ENCODE measurements at regions not wholly inside any gene's neighbourhood (a gene's known extent, or its start where the extent isn't known, plus 50 kb on each side); places are given as distances from the start of the nearest gene placed in this dataset.

- Histone ChIP-seq H3K9me3 (ENCODE audit: control insufficient read depth, low read length) (no peaks in the 10 kb centered on the region), H3K4me3 (ENCODE audit: low read length) (peak overlapping the region; percentile 66)
Observed at GRCh38 chr5:145245354-145245753, 589.8 kb downstream of the PRELID2 start.

GRCh38 chr5:145244788-145245187, 590.4 kb downstream of the PRELID2 start:
- Histone ChIP-seq H3K27me3 (replicated peaks; ENCODE audit: control insufficient read depth, insufficient read depth, low read length) (no peaks in the 10 kb centered on the region), H3K9me3 (ENCODE audit: control insufficient read depth, low read length) (no peaks in the 10 kb centered on the region), H3K36me3 (ENCODE audit: control insufficient read depth, insufficient read depth, low read length, severe bottlenecking) (no peaks in the 10 kb centered on the region), H3K9ac (ENCODE audit: low read length) (peak overlapping the region; percentile 72), H3K4me1 (ENCODE audit: control insufficient read depth, insufficient read depth, low read length) (peaks cover 27% of the 10 kb centered on the region), H3K4me3 (ENCODE audit: low read length) (peak overlapping the region; percentile 66)
- DNase-seq (ENCODE audit: low read depth), result peak; percentile 75

More at GRCh38 chr5:145245354-145245753, 589.8 kb downstream of the PRELID2 start:
- Histone ChIP-seq H3K9ac (ENCODE audit: low read length) (peak overlapping the region; percentile 72), H3K36me3 (ENCODE audit: control insufficient read depth, insufficient read depth, low read length, severe bottlenecking) (no peaks in the 10 kb centered on the region), H3K4me1 (ENCODE audit: control insufficient read depth, insufficient read depth, low read length) (peaks cover 27% of the 10 kb centered on the region), H3K27me3 (replicated peaks; ENCODE audit: control insufficient read depth, insufficient read depth, low read length) (no peaks in the 10 kb centered on the region)
- peak; percentile 31 for DNase-seq (ENCODE audit: low read depth)

DNA sequence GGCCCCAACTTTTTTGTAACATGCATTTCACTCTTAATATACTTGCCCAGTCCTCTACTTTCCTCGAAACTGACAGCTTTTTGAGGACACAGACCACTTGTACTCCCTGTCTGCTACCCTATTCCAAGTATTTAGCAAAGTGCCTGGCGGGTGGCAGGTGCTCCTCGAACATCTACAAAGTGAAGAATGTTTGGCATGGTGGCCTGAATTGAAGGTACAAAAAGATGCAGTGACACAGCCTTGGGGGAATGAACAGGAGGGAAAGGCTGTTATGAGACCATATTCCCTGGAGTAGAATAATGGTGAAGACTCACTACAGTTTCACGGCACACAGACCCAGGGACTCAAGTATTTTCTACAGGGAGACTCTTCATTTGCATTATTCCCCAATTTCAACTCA, 590.9 kb downstream of the PRELID2 start:
- H3K4me3 ChIP-seq (ENCODE audit: low read length), result no peak overlapping the region

GRCh38 chr5:145243016-145243415, 592.1 kb downstream of the PRELID2 start:
- Histone ChIP-seq H3K9ac (ENCODE audit: low read length) (no peak overlapping the region), H3K4me3 (ENCODE audit: low read length) (no peak overlapping the region)
- no peak for DNase-seq (ENCODE audit: low read depth)

More for the DNA sequence above, 590.9 kb downstream of the PRELID2 start:
- H3K36me3 ChIP-seq (ENCODE audit: control insufficient read depth, insufficient read depth, low read length, severe bottlenecking), result no peaks in the 10 kb centered on the region
- peaks cover 27% of the 10 kb centered on the region for H3K4me1 ChIP-seq (ENCODE audit: control insufficient read depth, insufficient read depth, low read length)
- H3K27me3 ChIP-seq (replicated peaks; ENCODE audit: control insufficient read depth, insufficient read depth, low read length), result no peaks in the 10 kb centered on the region
- no peak for DNase-seq (ENCODE audit: low read depth)
- H3K9me3 ChIP-seq (ENCODE audit: control insufficient read depth, low read length), result no peaks in the 10 kb centered on the region
- H3K9ac ChIP-seq (ENCODE audit: low read length), result no peak overlapping the region

GRCh38 chr5:145242551-145242950, 592.6 kb downstream of the PRELID2 start:
- peaks cover 26% of the 10 kb centered on the region for H3K4me1 ChIP-seq (ENCODE audit: control insufficient read depth, insufficient read depth, low read length)
- no peak for DNase-seq (ENCODE audit: low read depth)

More at GRCh38 chr5:145243016-145243415, 592.1 kb downstream of the PRELID2 start:
- H3K9me3 ChIP-seq (ENCODE audit: control insufficient read depth, low read length), result no peaks in the 10 kb centered on the region
- H3K4me1 ChIP-seq (ENCODE audit: control insufficient read depth, insufficient read depth, low read length), result peaks cover 27% of the 10 kb centered on the region
- H3K27me3 ChIP-seq (replicated peaks; ENCODE audit: control insufficient read depth, insufficient read depth, low read length), result no peaks in the 10 kb centered on the region
- no peaks in the 10 kb centered on the region for H3K36me3 ChIP-seq (ENCODE audit: control insufficient read depth, insufficient read depth, low read length, severe bottlenecking)

DNA sequence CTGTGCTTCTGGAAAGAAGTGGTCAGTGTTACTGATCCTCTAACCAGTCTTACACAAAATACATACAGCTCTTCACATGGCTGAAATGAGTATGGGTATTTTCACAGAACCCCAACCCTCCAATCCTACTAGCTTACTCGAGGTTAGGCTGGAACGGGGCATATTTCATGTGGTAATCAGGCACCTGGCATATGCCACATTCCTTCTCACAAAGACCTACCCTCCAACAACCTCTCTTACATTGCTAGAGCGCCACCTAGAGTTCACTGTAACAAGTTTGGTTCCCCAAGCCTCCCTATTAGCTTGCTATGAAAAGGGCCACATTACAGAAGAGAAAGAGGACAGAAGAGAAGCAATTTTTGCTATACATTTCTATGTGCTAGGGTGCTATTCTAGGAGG, 597.3 kb downstream of the PRELID2 start:
- Histone ChIP-seq H3K36me3 (ENCODE audit: control insufficient read depth, insufficient read depth, low read length, severe bottlenecking) (no peaks in the 10 kb centered on the region), H3K9ac (ENCODE audit: low read length) (no peak overlapping the region), H3K4me1 (ENCODE audit: control insufficient read depth, insufficient read depth, low read length) (no peaks in the 10 kb centered on the region), H3K4me3 (ENCODE audit: low read length) (no peak overlapping the region), H3K27me3 (replicated peaks; ENCODE audit: control insufficient read depth, insufficient read depth, low read length) (no peaks in the 10 kb centered on the region), H3K9me3 (ENCODE audit: control insufficient read depth, low read length) (no peaks in the 10 kb centered on the region)
- peak; percentile 70 for DNase-seq (ENCODE audit: low read depth)

More at GRCh38 chr5:145242551-145242950, 592.6 kb downstream of the PRELID2 start:
- Histone ChIP-seq H3K9me3 (ENCODE audit: control insufficient read depth, low read length) (no peaks in the 10 kb centered on the region), H3K4me3 (ENCODE audit: low read length) (no peak overlapping the region), H3K36me3 (ENCODE audit: control insufficient read depth, insufficient read depth, low read length, severe bottlenecking) (no peaks in the 10 kb centered on the region), H3K27me3 (replicated peaks; ENCODE audit: control insufficient read depth, insufficient read depth, low read length) (no peaks in the 10 kb centered on the region), H3K9ac (ENCODE audit: low read length) (no peak overlapping the region)

DNA sequence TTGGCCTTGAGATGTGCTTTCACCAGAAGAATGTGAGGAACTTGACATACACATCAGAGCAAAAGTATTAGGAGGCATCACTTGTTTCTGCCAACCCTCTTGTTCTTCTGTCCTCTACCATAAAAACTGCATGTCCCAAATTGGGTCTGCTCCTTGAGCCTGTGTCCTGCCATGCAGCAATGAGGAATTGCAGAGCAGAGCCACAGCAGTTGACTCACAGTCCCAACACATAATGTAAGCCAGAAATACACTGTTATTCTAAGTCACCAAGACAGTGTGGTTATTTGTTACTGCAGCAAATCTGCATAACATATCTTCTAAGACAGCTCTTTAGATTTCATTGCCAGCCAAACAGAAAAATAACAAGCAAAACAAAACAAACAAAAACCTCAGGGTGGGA, 598.2 kb downstream of the PRELID2 start:
- H3K27me3 ChIP-seq (replicated peaks; ENCODE audit: control insufficient read depth, insufficient read depth, low read length), result no peaks in the 10 kb centered on the region
- H3K4me3 ChIP-seq (ENCODE audit: low read length), result no peak overlapping the region
- DNase-seq (ENCODE audit: low read depth), result no peak
- H3K9ac ChIP-seq (ENCODE audit: low read length), result no peak overlapping the region
- no peaks in the 10 kb centered on the region for H3K4me1 ChIP-seq (ENCODE audit: control insufficient read depth, insufficient read depth, low read length)
- no peaks in the 10 kb centered on the region for H3K9me3 ChIP-seq (ENCODE audit: control insufficient read depth, low read length)
- no peaks in the 10 kb centered on the region for H3K36me3 ChIP-seq (ENCODE audit: control insufficient read depth, insufficient read depth, low read length, severe bottlenecking)

DNA sequence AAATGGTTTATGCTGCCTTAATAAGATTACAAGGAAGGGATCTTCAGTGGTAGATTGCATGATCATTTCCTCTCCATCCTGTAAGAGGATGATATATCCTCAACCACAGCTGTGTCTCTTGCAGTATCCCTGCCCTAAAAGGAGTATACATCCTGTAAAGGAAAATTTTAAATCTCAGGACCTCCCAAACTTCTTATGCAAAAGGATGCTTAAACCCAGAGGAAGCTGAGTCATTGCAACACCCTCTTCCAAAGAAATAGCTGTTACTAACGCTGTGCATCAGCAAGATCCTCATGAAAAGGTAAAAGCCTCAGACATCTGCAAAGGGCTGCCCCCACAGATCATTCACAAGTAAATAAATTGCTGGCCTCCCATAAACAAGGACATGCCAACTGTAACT, 599.0 kb downstream of the PRELID2 start:
- H3K9me3 ChIP-seq (ENCODE audit: control insufficient read depth, low read length), result no peaks in the 10 kb centered on the region
- DNase-seq (ENCODE audit: low read depth), result no peak
- H3K4me1 ChIP-seq (ENCODE audit: control insufficient read depth, insufficient read depth, low read length), result no peaks in the 10 kb centered on the region
- no peaks in the 10 kb centered on the region for H3K36me3 ChIP-seq (ENCODE audit: control insufficient read depth, insufficient read depth, low read length, severe bottlenecking)
- H3K4me3 ChIP-seq (ENCODE audit: low read length), result no peak overlapping the region
- no peak overlapping the region for H3K9ac ChIP-seq (ENCODE audit: low read length)
- no peaks in the 10 kb centered on the region for H3K27me3 ChIP-seq (replicated peaks; ENCODE audit: control insufficient read depth, insufficient read depth, low read length)

- no peak overlapping the region for H3K9ac ChIP-seq (ENCODE audit: low read length)
- H3K9me3 ChIP-seq (ENCODE audit: control insufficient read depth, low read length), result no peaks in the 10 kb centered on the region
- H3K36me3 ChIP-seq (ENCODE audit: control insufficient read depth, insufficient read depth, low read length, severe bottlenecking), result no peaks in the 10 kb centered on the region
- no peak overlapping the region for H3K4me3 ChIP-seq (ENCODE audit: low read length)
- DNase-seq (ENCODE audit: low read depth), result no peak
- H3K27me3 ChIP-seq (replicated peaks; ENCODE audit: control insufficient read depth, insufficient read depth, low read length), result no peaks in the 10 kb centered on the region
- no peaks in the 10 kb centered on the region for H3K4me1 ChIP-seq (ENCODE audit: control insufficient read depth, insufficient read depth, low read length)
Observed at GRCh38 chr5:145233461-145233860, 601.7 kb downstream of the PRELID2 start.

DNA sequence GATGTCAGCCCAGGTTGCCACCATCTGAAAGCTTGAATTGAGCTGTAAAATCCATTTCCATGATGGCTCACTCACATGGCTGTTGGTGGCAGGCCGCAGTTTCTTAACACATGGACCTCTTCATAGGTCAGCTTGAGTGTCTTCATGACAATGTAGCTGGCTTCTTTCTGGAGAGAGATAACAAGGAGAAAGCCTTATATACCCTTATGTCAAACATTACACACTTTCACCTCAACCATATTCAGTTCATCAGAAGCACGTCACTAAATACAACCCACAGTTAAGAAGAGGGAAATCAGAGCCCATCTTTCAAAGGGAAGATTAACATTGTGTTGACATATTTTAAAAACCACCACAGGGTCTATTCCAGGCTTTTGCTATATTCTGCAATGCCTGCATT, 604.4 kb downstream of the PRELID2 start:
- Histone ChIP-seq H3K4me1 (ENCODE audit: control insufficient read depth, insufficient read depth, low read length) (no peaks in the 10 kb centered on the region), H3K4me3 (ENCODE audit: low read length) (no peak overlapping the region)
- no peak for DNase-seq (ENCODE audit: low read depth)

DNA sequence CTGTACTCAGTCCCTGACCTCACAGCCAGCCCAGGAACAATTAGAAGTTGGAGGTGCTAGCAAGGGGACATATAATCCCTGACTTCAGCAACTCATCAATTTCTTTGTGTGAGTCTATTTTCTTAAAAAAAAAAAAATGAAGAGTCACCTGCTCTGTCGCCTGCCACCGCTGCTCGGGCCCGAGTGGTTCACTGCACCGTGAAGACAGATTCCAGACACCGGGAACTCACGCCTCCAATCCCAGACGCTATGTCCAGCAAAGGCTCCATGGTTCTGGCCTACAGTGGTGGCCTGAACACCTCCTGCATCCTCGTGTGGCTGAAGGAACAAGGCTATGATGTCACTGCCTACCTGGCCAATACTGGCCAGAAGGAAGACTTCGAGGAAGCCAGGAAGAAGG, 606.6 kb downstream of the PRELID2 start:
- DNase-seq (ENCODE audit: low read depth), result no peak
- Histone ChIP-seq H3K27me3 (replicated peaks; ENCODE audit: control insufficient read depth, insufficient read depth, low read length) (no peaks in the 10 kb centered on the region), H3K9me3 (ENCODE audit: control insufficient read depth, low read length) (no peaks in the 10 kb centered on the region), H3K4me3 (ENCODE audit: low read length) (no peak overlapping the region), H3K4me1 (ENCODE audit: control insufficient read depth, insufficient read depth, low read length) (no peaks in the 10 kb centered on the region), H3K9ac (ENCODE audit: low read length) (no peak overlapping the region), H3K36me3 (ENCODE audit: control insufficient read depth, insufficient read depth, low read length, severe bottlenecking) (no peaks in the 10 kb centered on the region)

More for the DNA sequence above, 604.4 kb downstream of the PRELID2 start:
- Histone ChIP-seq H3K9me3 (ENCODE audit: control insufficient read depth, low read length) (no peaks in the 10 kb centered on the region), H3K36me3 (ENCODE audit: control insufficient read depth, insufficient read depth, low read length, severe bottlenecking) (no peaks in the 10 kb centered on the region), H3K27me3 (replicated peaks; ENCODE audit: control insufficient read depth, insufficient read depth, low read length) (no peaks in the 10 kb centered on the region), H3K9ac (ENCODE audit: low read length) (no peak overlapping the region)

DNA sequence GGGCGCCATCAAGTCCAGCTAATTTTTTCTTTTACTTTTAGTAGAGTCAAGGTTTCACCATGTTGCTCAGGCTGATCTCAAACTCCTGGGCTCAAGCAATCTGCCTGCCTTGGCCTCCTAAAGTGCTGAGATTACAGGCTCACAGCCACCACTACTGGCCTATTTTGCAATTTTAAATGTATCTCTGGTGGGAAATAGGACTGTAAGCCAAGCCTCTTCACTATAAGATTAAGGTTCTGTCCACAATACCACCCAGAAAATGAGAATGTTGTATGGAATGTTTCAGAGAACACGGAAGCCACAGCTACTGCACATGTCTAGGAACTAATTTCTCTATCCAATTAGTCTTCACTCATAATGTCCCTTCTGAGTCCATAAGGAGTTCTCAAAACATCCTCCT, 607.3 kb downstream of the PRELID2 start:
- H3K4me1 ChIP-seq (ENCODE audit: control insufficient read depth, insufficient read depth, low read length), result no peaks in the 10 kb centered on the region
- H3K4me3 ChIP-seq (ENCODE audit: low read length), result no peak overlapping the region
- no peaks in the 10 kb centered on the region for H3K36me3 ChIP-seq (ENCODE audit: control insufficient read depth, insufficient read depth, low read length, severe bottlenecking)
- H3K9me3 ChIP-seq (ENCODE audit: control insufficient read depth, low read length), result no peaks in the 10 kb centered on the region
- DNase-seq (ENCODE audit: low read depth), result no peak
- no peaks in the 10 kb centered on the region for H3K27me3 ChIP-seq (replicated peaks; ENCODE audit: control insufficient read depth, insufficient read depth, low read length)
- H3K9ac ChIP-seq (ENCODE audit: low read length), result no peak overlapping the region
